Thyroid gland (tissue), 4 donors: ENCODE measurements at regions not wholly inside any gene's neighbourhood (a gene's known extent, or its start where the extent isn't known, plus 50 kb on each side); places are given as distances from the start of the nearest gene placed in this dataset.

ENCODE experiments used
- CTCF ChIP-seq, 6 experiments: fragments of 200-600 bp in 3 of 6; fragments of 450-650 bp in 3 of 6; sonication (generic) in 3 of 6; IDR thresholded peaks; one replicate each; pipeline ENCODE4 v1.5.1; 2016 to 2019; ENCODE audit warnings: antibody characterized with exemption in 6 of 6, mild to moderate bottlenecking in 2 of 6, inconsistent platforms in 1 of 6, moderate library complexity in 1 of 6
- POLR2A ChIP-seq, 2 donors: fragments of 450-650 bp; IDR thresholded peaks; one replicate each; pipeline ENCODE4 v1.6.1; 2017; ENCODE audit warnings: antibody characterized with exemption in 2 of 2, mild to moderate bottlenecking in 2 of 2, moderate library complexity in 1 of 2

DNA sequence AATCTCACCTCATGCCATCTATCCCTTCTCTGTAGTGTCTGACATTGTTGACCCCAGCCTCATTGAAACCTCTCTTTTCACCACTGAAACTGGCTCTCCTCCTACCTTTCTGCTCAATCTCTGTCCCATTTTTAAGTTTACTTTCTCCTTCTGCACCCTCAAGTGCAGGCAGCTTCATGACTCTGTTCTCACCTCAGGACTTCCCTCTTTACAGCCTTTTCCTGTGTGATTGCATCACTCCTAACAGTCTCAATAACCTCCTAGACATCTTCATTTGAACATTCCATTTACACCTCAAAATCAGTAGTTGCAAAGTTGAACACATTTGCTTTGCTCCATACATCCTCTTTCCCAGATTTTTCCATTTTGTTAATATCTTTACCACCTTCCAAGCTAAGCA lies 172.1 kb downstream of the RASEF start:
- TF ChIP-seq CTCF (IDR thresholded peaks at IDR 0.05): no peak
- TF ChIP-seq POLR2A (IDR thresholded peaks at IDR 0.05): no peak
